ENCODE measurements at regions not wholly inside any gene's neighbourhood (a gene's known extent, or its start where the extent isn't known, plus 50 kb on each side); places are given as distances from the start of the nearest gene placed in this dataset.

GRCh38 chr10:8323428-8324054, 269.1 kb downstream of the GATA3 start:
- no peak for FAIRE-seq

GRCh38 chr10:8325024-8325980, 270.8 kb downstream of the GATA3 start:
- Histone ChIP-seq H3K27me3 (ENCODE audit: insufficient read depth, low read length) (peaks cover 4% of the 10 kb centered on the region), H3K4me2 (ENCODE audit: low read length) (no peak overlapping the region), H3K4me1 (ENCODE audit: insufficient read depth, low read length) (no peaks in the 10 kb centered on the region), H3K9me3 (ENCODE audit: insufficient read depth, low read depth, low read length) (no peaks in the 10 kb centered on the region), H3K79me2 (ENCODE audit: insufficient read depth, low read length) (no peaks in the 10 kb centered on the region), H4K20me1 (ENCODE audit: insufficient read depth, low read length) (no peaks in the 10 kb centered on the region), H3K4me3 (ENCODE audit: insufficient read depth, low read depth, low read length) (no peak overlapping the region), H3K36me3 (ENCODE audit: insufficient read depth, low read length) (no peaks in the 10 kb centered on the region), H3K9ac (ENCODE audit: low read length) (no peak overlapping the region), H2AFZ (ENCODE audit: low read depth, low read length) (no peak overlapping the region), H3K27ac (ENCODE audit: low read depth, low read length) (no peak overlapping the region)
- FAIRE-seq (no peak), DNase-seq (ENCODE audit: low read depth) (no peak)
- Mint-ChIP-seq H3K9me3 (ENCODE audit: unreplicated experiment) (no peaks in the 10 kb centered on the region), H3K27me3 (ENCODE audit: low read depth, unreplicated experiment) (peaks cover 12% of the 10 kb centered on the region), H3K27ac (ENCODE audit: unreplicated experiment) (no peak overlapping the region), H3K4me1 (ENCODE audit: low read depth, unreplicated experiment) (no peaks in the 10 kb centered on the region), H3K4me3 (ENCODE audit: unreplicated experiment) (no peak overlapping the region), H3K36me3 (ENCODE audit: low read depth, unreplicated experiment) (no peaks in the 10 kb centered on the region)
- TF ChIP-seq EZH2 (IDR thresholded peaks at IDR 0.05; ENCODE audit: insufficient read depth, low read length) (no peak), CTCF (IDR thresholded peaks at IDR 0.05; ENCODE audit: insufficient read depth, low read depth, low read length) (no peak)

More at GRCh38 chr10:8323428-8324054, 269.1 kb downstream of the GATA3 start:
- Histone ChIP-seq H3K27ac (ENCODE audit: low read depth, low read length) (no peak overlapping the region), H3K9me3 (ENCODE audit: insufficient read depth, low read depth, low read length) (no peaks in the 10 kb centered on the region), H3K36me3 (ENCODE audit: insufficient read depth, low read length) (no peaks in the 10 kb centered on the region), H2AFZ (ENCODE audit: low read depth, low read length) (no peak overlapping the region), H3K27me3 (ENCODE audit: insufficient read depth, low read length) (no peaks in the 10 kb centered on the region), H3K9ac (ENCODE audit: low read length) (no peak overlapping the region), H3K4me3 (ENCODE audit: insufficient read depth, low read depth, low read length) (no peak overlapping the region), H3K79me2 (ENCODE audit: insufficient read depth, low read length) (no peaks in the 10 kb centered on the region), H3K4me2 (ENCODE audit: low read length) (no peak overlapping the region), H4K20me1 (ENCODE audit: insufficient read depth, low read length) (no peaks in the 10 kb centered on the region), H3K4me1 (ENCODE audit: insufficient read depth, low read length) (no peaks in the 10 kb centered on the region)
- H3K36me3 Mint-ChIP-seq (ENCODE audit: low read depth, unreplicated experiment): no peaks in the 10 kb centered on the region
- H3K27ac Mint-ChIP-seq (ENCODE audit: unreplicated experiment): no peak overlapping the region
- H3K4me3 Mint-ChIP-seq (ENCODE audit: unreplicated experiment): no peak overlapping the region
- TF ChIP-seq EZH2 (IDR thresholded peaks at IDR 0.05; ENCODE audit: insufficient read depth, low read length) (no peak), CTCF (IDR thresholded peaks at IDR 0.05; ENCODE audit: insufficient read depth, low read depth, low read length) (no peak)
- H3K27me3 Mint-ChIP-seq (ENCODE audit: low read depth, unreplicated experiment): peaks cover 8% of the 10 kb centered on the region
- H3K9me3 Mint-ChIP-seq (ENCODE audit: unreplicated experiment): no peaks in the 10 kb centered on the region
- H3K4me1 Mint-ChIP-seq (ENCODE audit: low read depth, unreplicated experiment): no peaks in the 10 kb centered on the region
- no peak for DNase-seq (ENCODE audit: low read depth)
